ENCODE measurements at regions not wholly inside any gene's neighbourhood (a gene's known extent, or its start where the extent isn't known, plus 50 kb on each side); places are given as distances from the start of the nearest gene placed in this dataset.

DNA sequence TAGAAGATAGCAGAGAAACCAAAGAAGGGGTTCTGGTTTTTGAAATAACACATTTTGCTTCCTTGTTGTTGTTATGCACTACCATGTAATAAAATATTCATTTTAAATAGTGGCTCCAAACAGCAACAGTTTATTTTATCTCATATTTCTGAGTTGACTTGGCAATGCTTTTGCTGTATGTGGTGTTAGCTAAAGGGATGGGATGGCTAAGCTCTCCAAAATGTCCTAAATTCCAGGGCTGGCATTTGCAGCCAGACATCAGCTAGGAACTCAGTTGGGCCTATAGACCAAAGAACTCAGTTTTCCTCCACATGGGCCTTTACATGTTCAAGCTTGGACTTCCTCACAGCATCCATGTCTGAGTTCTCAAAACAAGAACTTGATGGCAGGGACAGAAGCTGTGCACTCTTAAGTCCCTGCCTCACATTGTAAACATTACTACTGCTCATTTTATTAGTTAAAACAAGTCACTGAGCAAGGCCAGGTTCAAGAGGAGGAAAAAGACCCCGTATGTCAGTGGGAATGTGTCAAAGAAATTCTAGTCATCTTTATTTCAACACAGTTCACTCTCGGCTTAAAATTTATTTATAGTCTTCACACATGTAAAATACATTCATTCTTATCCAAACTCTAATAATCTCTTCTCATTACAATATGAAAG, 819.3 kb upstream of the PCDH20 start:
- Histone ChIP-seq H2BK20ac (ENCODE audit: low read depth, low read length) (no peak overlapping the region), H3K18ac (ENCODE audit: low read depth, low read length) (no peak overlapping the region), H2BK15ac (ENCODE audit: low read depth, low read length) (no peak overlapping the region), H3K36me3 (ENCODE audit: control insufficient read depth, insufficient read depth, low read length) (no peaks in the 10 kb centered on the region), H3K56ac (ENCODE audit: extremely low read depth, insufficient read depth, low read length) (no peak overlapping the region), H3K27me3 (ENCODE audit: control insufficient read depth, insufficient read depth, low read length) (no peaks in the 10 kb centered on the region), H2AK9ac (replicated peaks; ENCODE audit: low read depth, low read length, poor library complexity) (no peak overlapping the region), H3K9me1 (ENCODE audit: insufficient read depth, low read length) (no peaks in the 10 kb centered on the region), H2BK120ac (ENCODE audit: low read depth, low read length) (no peak overlapping the region), H2AK5ac (ENCODE audit: low read depth, low read length) (no peak overlapping the region), H3K79me1 (ENCODE audit: low read depth in 1 of 2, low read length in 2 of 2) (no peaks in the 10 kb centered on the region), H3K27ac (ENCODE audit: insufficient read depth, low read length) (peak overlapping the region; percentile 57; the same call in 1 of the 2 replicates), H3K4me1 (ENCODE audit: control insufficient read depth, insufficient read depth, low read length) (no peaks in the 10 kb centered on the region), H3K23ac (ENCODE audit: low read depth, low read length) (no peak overlapping the region), H3K14ac (replicated peaks; ENCODE audit: low read depth, low read length) (no peak overlapping the region), H3K9me3 (ENCODE audit: control insufficient read depth, insufficient read depth, low read length) (no peaks in the 10 kb centered on the region), H3K4me2 (ENCODE audit: low read depth, low read length) (no peak overlapping the region; the same call in 1 of the 2 replicates), H4K8ac (ENCODE audit: low read depth in 2 of 2, low read length in 2 of 2) (no peak overlapping the region), H3K4me3 (ENCODE audit: insufficient read depth, low read depth, low read length) (no peak overlapping the region), H2AFZ (replicated peaks; ENCODE audit: low read length, poor library complexity) (no peak overlapping the region), H3K4ac (ENCODE audit: low read depth, low read length) (no peak overlapping the region), H3K9ac (ENCODE audit: low read depth, low read length) (no peak overlapping the region), H4K5ac (ENCODE audit: low read depth, low read length) (no peak overlapping the region), H2BK5ac (ENCODE audit: low read depth, low read length, poor library complexity, severe bottlenecking) (no peak overlapping the region), H4K20me1 (ENCODE audit: insufficient read depth, low read length) (no peaks in the 10 kb centered on the region), H4K91ac (ENCODE audit: insufficient read depth, low read depth, low read length) (no peak overlapping the region)
- ChIA-PET POLR2A (ENCODE audit: unreplicated experiment) (no interaction called here), CTCF (no interaction called here)
- BruUV-seq (replicated peaks), result no TSS peak
- TF ChIP-seq RCOR1 (IDR thresholded peaks at IDR 0.05; ENCODE audit: insufficient replicate concordance, low read length) (no peak), RFX5 (IDR thresholded peaks at IDR 0.05; ENCODE audit: low read depth, low read length) (no peak), SMC3 (IDR thresholded peaks at IDR 0.05; ENCODE audit: low read depth, low read length) (no peak), CEBPB (IDR thresholded peaks at IDR 0.05; ENCODE audit: low read depth, low read length) (no peak)
- ATAC-seq (ENCODE audit: low read depth) (peak; percentile 81), DNase-seq (no peak)
- in situ Hi-C loops (cut with MboI; ENCODE audit: low sequenced_read_pairs), result no loop called here
- WGBS, 2 experiments (ENCODE audit: extremely low coverage in 2 of 2, insufficient read length in 1 of 2), result no CpG with 5 or more reads among the region's 2 CpGs
- intact Hi-C loops (cut with micrococcal nuclease), result no loop called here
- dilution Hi-C loops (cut with HindIII; ENCODE audit: low sequenced_read_pairs, unreplicated experiment), result no loop called here
